SK-N-SH treated with all-trans-retinoic acid at 6 μM for 48 hours (cell line): ENCODE measurements at regions not wholly inside any gene's neighbourhood (a gene's known extent, or its start where the extent isn't known, plus 50 kb on each side); places are given as distances from the start of the nearest gene placed in this dataset.

Experiments
- ATAC-seq: fragments of 200-7000 bp; cut with Tn5 transposase; 3 replicates; pipeline ENCODE4 v1.9.1; 2020; ENCODE audit warnings: mild to moderate bottlenecking, moderate library complexity
- ARNTL ChIP-seq: fragments of 450-650 bp; formaldehyde crosslinking; IDR thresholded peaks from 2 replicates; pipeline ENCODE4 v1.5.0; 2020; ENCODE audit warnings: low read depth, mild to moderate bottlenecking, moderate library complexity, borderline replicate concordance
- BACH2 ChIP-seq: fragments of 250-450 bp; sonication (Bioruptor Pico); IDR thresholded peaks from 2 replicates; pipeline ENCODE4 v1.9.0; 2021; ENCODE audit warnings: mild to moderate bottlenecking, borderline replicate concordance
- CSDC2 ChIP-seq: fragments of 250-450 bp; sonication (Bioruptor Pico); IDR thresholded peaks from 2 replicates; pipeline ENCODE4 v1.5.0; 2020; ENCODE audit warnings: mild to moderate bottlenecking, moderate library complexity
- CSRNP3 ChIP-seq: fragments of 250-450 bp; sonication (Bioruptor Pico); IDR thresholded peaks from 2 replicates; pipeline ENCODE4 v1.5.1; 2021; ENCODE audit warnings: mild to moderate bottlenecking, moderate library complexity
- ESRRG ChIP-seq: fragments of 250-450 bp; sonication (Bioruptor Pico); IDR thresholded peaks from 2 replicates; pipeline ENCODE4 v1.6.1; 2021; ENCODE audit warnings: mild to moderate bottlenecking
- GLIS3 ChIP-seq: fragments of 250-450 bp; sonication (Bioruptor Pico); IDR thresholded peaks from 2 replicates; pipeline ENCODE4 v1.5.0; 2020; ENCODE audit warnings: mild to moderate bottlenecking, moderate library complexity
- OSR1 ChIP-seq: fragments of 250-450 bp; sonication (Bioruptor Pico); IDR thresholded peaks from 2 replicates; pipeline ENCODE4 v1.8.0; 2022; ENCODE audit warnings: moderate library complexity, mild to moderate bottlenecking, inconsistent platforms
- POU6F1 ChIP-seq: fragments of 250-450 bp; sonication (Bioruptor Pico); IDR thresholded peaks from 2 replicates; pipeline ENCODE4 v1.8.0; 2021; ENCODE audit warnings: low read depth, mild to moderate bottlenecking, moderate library complexity, borderline replicate concordance
- PPARA ChIP-seq: fragments of 250-450 bp; sonication (Bioruptor Pico); IDR thresholded peaks from 2 replicates; pipeline ENCODE4 v1.5.0; 2020; ENCODE audit warnings: mild to moderate bottlenecking, borderline replicate concordance
- RARB ChIP-seq: fragments of 250-450 bp; sonication (Bioruptor Pico); IDR thresholded peaks from 2 replicates; pipeline ENCODE4 v1.8.0; 2021; ENCODE audit warnings: mild to moderate bottlenecking, moderate library complexity
- SNAI2 ChIP-seq: fragments of 250-450 bp; sonication (Bioruptor Pico); IDR thresholded peaks from 2 replicates; pipeline ENCODE4 v1.5.0; 2020; ENCODE audit warnings: mild to moderate bottlenecking, moderate library complexity
- TOX ChIP-seq: fragments of 250-450 bp; sonication (Bioruptor Pico); IDR thresholded peaks from 2 replicates; pipeline ENCODE4 v1.8.0; 2021; ENCODE audit warnings: mild to moderate bottlenecking, moderate library complexity, borderline replicate concordance
- ZC3H10 ChIP-seq: fragments of 250-450 bp; sonication (Bioruptor Pico); IDR thresholded peaks from 2 replicates; pipeline ENCODE4 v1.5.1; 2021; ENCODE audit warnings: mild to moderate bottlenecking, moderate library complexity
- ZFP3 ChIP-seq: fragments of 250-450 bp; sonication (Bioruptor Pico); IDR thresholded peaks from 2 replicates; pipeline ENCODE4 v1.5.0; 2020; ENCODE audit warnings: mild to moderate bottlenecking, moderate library complexity
- ZFP30 ChIP-seq: fragments of 450-650 bp; formaldehyde crosslinking; IDR thresholded peaks from 2 replicates; pipeline ENCODE4 v1.5.0; 2022; ENCODE audit warnings: mild to moderate bottlenecking, moderate library complexity
- ZNF565 ChIP-seq: fragments of 450-650 bp; formaldehyde crosslinking; conservative IDR thresholded peaks from 2 replicates; pipeline ENCODE4 v1.5.0; 2020; ENCODE audit warnings: low read depth, mild to moderate bottlenecking, moderate library complexity
- ZNF70 ChIP-seq: fragments of 450-650 bp; formaldehyde crosslinking; IDR thresholded peaks from 2 replicates; pipeline ENCODE4 v1.5.0; 2020; ENCODE audit warnings: mild to moderate bottlenecking, moderate library complexity
- ZNF8 ChIP-seq: fragments of 450-650 bp; formaldehyde crosslinking; IDR thresholded peaks from 2 replicates; pipeline ENCODE4 v1.5.0; 2020; ENCODE audit warnings: mild to moderate bottlenecking, moderate library complexity
- TF ChIP-seq, protein P1 (sequence below): fragments of 250-450 bp; sonication (Bioruptor Pico); IDR thresholded peaks from 2 replicates; pipeline ENCODE4 v1.5.0; 2020; ENCODE audit warnings: mild to moderate bottlenecking, moderate library complexity
- TF ChIP-seq, protein P2 (sequence below): fragments of 250-450 bp; sonication (Bioruptor Pico); IDR thresholded peaks from 2 replicates; pipeline ENCODE4 v1.5.1; 2020; ENCODE audit warnings: low read depth, mild to moderate bottlenecking, moderate library complexity

- TF ChIP-seq, protein P1, sequence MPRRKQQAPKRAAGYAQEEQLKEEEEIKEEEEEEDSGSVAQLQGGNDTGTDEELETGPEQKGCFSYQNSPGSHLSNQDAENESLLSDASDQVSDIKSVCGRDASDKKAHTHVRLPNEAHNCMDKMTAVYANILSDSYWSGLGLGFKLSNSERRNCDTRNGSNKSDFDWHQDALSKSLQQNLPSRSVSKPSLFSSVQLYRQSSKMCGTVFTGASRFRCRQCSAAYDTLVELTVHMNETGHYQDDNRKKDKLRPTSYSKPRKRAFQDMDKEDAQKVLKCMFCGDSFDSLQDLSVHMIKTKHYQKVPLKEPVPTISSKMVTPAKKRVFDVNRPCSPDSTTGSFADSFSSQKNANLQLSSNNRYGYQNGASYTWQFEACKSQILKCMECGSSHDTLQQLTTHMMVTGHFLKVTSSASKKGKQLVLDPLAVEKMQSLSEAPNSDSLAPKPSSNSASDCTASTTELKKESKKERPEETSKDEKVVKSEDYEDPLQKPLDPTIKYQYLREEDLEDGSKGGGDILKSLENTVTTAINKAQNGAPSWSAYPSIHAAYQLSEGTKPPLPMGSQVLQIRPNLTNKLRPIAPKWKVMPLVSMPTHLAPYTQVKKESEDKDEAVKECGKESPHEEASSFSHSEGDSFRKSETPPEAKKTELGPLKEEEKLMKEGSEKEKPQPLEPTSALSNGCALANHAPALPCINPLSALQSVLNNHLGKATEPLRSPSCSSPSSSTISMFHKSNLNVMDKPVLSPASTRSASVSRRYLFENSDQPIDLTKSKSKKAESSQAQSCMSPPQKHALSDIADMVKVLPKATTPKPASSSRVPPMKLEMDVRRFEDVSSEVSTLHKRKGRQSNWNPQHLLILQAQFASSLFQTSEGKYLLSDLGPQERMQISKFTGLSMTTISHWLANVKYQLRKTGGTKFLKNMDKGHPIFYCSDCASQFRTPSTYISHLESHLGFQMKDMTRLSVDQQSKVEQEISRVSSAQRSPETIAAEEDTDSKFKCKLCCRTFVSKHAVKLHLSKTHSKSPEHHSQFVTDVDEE (CRISPR knock-in tag), result no peak
- TF ChIP-seq BACH2 (CRISPR knock-in tag) (no peak), ZNF70 (CRISPR knock-in tag) (no peak), OSR1 (CRISPR knock-in tag) (no peak), TOX (CRISPR knock-in tag) (no peak), ARNTL (CRISPR knock-in tag) (no peak), ESRRG (CRISPR knock-in tag) (no peak), SNAI2 (CRISPR knock-in tag) (no peak), ZC3H10 (CRISPR knock-in tag) (no peak), ZNF565 (CRISPR knock-in tag) (no peak), GLIS3 (CRISPR knock-in tag) (no peak)
Measured at GRCh38 chr10:78696791-78697395, 371.9 kb upstream of the ZMIZ1 start (continued).

- no peak for ATAC-seq
- TF ChIP-seq, protein P1 (CRISPR knock-in tag), result no peak
Measured at GRCh38 chr10:78699971-78700370, 368.8 kb upstream of the ZMIZ1 start.

- ATAC-seq, result peak; percentile 40
- TF ChIP-seq CSRNP3 (CRISPR knock-in tag), result no peak
- no peak for TF ChIP-seq ARNTL (CRISPR knock-in tag)
- no peak for TF ChIP-seq ZFP3 (CRISPR knock-in tag)
- TF ChIP-seq SNAI2 (CRISPR knock-in tag), result no peak
- TF ChIP-seq RARB (CRISPR knock-in tag), result no peak
- TF ChIP-seq ZFP30, result no peak
- no peak for TF ChIP-seq PPARA (CRISPR knock-in tag)
- no peak for TF ChIP-seq OSR1 (CRISPR knock-in tag)
- TF ChIP-seq ZNF8 (CRISPR knock-in tag), result no peak
- no peak for TF ChIP-seq CSDC2 (CRISPR knock-in tag)
Measured at GRCh38 chr10:78700413-78700812, 368.4 kb upstream of the ZMIZ1 start.

- ATAC-seq, result peak; percentile 22; the same call in 1 of the 3 replicates
- no peak for TF ChIP-seq SNAI2 (CRISPR knock-in tag)
- TF ChIP-seq ARNTL (CRISPR knock-in tag), result no peak
- no peak for TF ChIP-seq ZNF8 (CRISPR knock-in tag)
- TF ChIP-seq TOX (CRISPR knock-in tag), result no peak
- no peak for TF ChIP-seq RARB (CRISPR knock-in tag)
- TF ChIP-seq POU6F1 (CRISPR knock-in tag), result no peak
- TF ChIP-seq ZFP30, result no peak
- TF ChIP-seq ESRRG (CRISPR knock-in tag), result no peak
- TF ChIP-seq, protein P2, sequence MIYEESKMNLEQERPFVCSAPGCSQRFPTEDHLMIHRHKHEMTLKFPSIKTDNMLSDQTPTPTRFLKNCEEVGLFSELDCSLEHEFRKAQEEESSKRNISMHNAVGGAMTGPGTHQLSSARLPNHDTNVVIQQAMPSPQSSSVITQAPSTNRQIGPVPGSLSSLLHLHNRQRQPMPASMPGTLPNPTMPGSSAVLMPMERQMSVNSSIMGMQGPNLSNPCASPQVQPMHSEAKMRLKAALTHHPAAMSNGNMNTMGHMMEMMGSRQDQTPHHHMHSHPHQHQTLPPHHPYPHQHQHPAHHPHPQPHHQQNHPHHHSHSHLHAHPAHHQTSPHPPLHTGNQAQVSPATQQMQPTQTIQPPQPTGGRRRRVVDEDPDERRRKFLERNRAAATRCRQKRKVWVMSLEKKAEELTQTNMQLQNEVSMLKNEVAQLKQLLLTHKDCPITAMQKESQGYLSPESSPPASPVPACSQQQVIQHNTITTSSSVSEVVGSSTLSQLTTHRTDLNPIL (CRISPR knock-in tag), result no peak
Measured at GRCh38 chr10:78700816-78701520, 367.8 kb upstream of the ZMIZ1 start.
